Activated CD4-positive, CD25-positive, alpha-beta regulatory T cell treated with anti-CD3 and anti-CD28 coated beads, Interleukin-2, amount 50 U/mL, for 24 hours (primary cell): ENCODE measurements at regions not wholly inside any gene's neighbourhood (a gene's known extent, or its start where the extent isn't known, plus 50 kb on each side); places are given as distances from the start of the nearest gene placed in this dataset.
"Not testable (repeated sequence)": the region's sequence is repeated elsewhere in the genome, so short reads cannot be mapped to it uniquely, and the experiment has no call there.

Source experiments
- ATAC-seq, 2 donors: fragments of 150-1000 bp; cut with Tn5 transposase; one replicate each; pipeline ENCODE4 v1.10.0; 2021; ENCODE audit warnings: mild to moderate bottlenecking in 1 of 2, moderate library complexity in 1 of 2

DNA sequence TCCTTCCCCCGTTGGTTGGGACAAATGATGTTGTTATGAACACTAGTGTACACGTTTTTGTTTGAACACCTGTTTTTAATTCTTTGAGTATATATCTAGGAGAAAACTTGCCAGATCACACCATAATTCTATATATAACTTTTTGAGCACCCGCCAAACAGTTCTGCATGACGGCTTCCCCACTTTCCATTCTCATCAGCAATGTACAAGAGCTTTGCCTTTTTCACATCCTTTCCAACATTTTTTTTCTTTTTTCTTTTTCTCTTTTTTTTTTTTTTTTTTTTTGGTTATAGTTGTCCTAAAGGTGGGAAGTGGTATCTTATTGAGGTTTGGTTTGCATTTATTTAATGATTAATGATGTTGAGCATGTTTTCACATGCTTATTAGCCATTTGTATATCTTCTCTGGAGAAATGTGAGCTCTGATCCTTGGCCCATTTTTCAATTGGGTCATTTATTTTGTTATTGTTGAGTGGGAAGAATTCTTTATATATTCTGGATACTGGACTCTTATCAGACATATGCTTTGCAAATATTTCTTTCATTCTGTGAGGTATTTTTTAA is 86.9 kb upstream of the ZC3H15 start:
- no peak for ATAC-seq

DNA sequence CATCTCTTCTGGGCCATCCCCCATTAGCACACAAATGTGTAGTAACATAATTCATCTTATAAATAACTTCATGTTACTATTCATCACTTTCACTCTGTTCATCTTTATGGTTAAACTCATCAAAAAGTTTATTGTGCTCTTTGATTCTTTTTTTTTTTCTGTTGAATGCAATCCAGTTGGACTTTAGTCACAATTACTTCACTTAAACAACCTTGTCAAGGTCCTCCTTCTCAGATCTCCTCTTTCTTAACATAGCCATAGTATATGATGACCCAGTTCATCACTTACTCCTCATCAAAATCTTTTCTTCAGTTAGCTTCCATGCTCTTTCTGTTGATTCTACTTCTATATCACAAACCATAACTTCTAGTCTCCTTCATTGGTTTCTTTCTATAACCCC is 80.2 kb upstream of the ZC3H15 start:
- ATAC-seq, result no peak

DNA sequence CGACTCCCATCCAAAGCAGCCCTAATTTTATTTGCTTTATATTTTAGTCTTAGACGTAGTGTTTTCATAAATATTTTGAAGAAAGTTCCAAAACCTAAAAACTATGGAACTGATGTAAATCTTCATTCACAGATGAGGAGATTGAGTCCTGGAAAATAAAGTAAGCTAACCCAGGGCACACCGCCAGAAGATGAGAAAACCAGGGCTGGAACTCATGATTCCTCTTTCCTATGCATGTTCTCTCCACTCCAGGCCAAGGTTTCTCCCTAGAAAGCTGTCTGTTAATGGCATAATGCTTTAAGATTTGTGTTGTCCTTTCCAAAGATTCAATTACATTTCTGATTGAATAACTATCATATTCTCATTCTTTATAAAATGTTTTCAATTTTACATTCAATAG is 78.4 kb upstream of the ZC3H15 start:
- ATAC-seq, result no peak

DNA sequence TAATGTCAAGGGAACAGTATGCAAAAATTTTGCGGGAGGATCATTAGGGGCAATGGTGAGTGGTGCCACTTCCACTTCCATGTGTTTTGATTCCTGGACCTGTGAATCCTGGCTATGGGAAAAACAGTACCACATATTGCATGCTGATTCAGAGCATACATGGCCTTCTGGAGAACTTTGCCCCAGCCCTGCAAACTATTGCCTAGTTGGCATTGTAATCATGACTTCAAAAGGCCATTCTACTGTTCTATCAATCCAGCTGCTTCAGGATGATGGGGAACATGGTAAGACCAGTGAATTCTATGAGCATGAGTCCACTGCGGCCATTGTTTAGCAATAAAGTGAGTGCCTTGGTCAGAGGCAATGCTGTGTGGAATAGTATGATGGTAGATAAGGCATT is 75.3 kb upstream of the ZC3H15 start:
- ATAC-seq, result no peak

DNA sequence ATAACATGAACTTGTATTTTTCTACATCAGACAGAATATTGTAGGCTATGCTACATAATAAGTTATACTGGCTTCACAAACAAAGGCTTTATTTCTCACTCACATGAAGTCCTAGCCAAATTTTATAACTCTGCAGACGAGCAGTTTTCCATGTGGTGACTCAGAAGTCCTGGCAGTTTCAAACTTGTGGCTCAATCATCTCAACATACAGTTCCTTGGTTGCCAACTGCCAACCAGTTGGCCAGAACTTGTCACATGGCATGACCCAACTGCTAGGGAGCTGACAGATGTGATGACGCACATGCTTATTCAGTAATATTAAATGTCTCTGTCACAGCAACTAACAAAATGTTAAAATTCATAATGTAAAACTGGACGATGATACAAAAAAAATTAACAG is 63.8 kb upstream of the ZC3H15 start:
- ATAC-seq, result no peak

DNA sequence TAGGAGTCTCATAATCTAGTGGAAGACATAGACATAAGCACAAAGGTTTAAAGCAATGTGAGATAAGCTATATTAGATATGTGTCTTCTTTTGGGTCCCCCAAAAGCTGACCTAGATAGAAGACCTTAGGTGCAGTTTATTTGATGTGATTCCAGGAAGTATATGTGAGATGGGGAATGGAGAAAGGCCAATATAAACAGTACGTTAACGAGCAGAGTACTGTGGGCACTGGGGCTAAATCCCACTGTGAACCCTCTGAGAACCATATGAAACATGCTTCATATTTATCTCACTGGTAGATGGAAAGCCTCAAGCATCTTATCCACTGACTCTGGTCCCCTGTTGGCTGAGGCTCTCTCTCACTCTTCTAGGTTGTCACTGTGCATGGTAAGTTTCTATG is 62.6 kb upstream of the ZC3H15 start:
- ATAC-seq, result no peak

DNA sequence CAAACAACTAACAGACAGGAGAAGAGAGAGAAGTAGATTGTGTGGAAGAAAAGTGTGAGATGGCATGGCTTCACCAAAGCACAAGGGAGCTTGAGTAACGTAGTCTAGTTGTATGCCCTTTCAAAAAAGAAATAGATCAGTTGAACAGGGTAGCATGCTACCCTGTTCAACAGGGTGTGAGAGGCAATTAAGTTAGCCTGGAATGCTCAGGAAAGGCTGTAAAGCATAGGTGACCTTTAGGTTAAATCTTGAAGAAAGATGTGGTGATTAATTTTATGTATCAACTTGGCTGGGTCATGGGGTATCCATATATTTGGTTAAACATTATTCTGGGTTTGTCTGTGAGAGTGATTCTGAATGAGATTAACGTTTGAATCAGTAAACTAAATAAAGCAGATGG is 61.8 kb upstream of the ZC3H15 start:
- no peak for ATAC-seq

DNA sequence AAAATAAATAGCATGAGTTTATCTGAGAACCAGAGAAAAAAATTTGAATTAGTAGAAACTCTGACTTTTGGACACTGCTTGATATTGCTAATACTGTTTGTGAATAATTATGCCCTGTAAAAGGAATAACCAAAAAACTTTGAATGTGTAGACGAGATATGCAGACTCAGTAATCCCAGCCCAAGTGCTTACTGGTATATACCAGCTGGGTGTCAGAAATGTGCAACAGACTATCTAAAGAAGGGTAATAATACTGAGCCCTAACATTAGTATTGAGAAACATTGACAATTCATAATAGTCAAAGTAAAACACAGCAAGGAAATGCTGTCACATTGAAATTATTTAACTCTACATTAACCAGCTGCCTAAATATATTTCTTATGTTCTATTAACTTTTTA is 60.5 kb upstream of the ZC3H15 start:
- ATAC-seq, result no peak

DNA sequence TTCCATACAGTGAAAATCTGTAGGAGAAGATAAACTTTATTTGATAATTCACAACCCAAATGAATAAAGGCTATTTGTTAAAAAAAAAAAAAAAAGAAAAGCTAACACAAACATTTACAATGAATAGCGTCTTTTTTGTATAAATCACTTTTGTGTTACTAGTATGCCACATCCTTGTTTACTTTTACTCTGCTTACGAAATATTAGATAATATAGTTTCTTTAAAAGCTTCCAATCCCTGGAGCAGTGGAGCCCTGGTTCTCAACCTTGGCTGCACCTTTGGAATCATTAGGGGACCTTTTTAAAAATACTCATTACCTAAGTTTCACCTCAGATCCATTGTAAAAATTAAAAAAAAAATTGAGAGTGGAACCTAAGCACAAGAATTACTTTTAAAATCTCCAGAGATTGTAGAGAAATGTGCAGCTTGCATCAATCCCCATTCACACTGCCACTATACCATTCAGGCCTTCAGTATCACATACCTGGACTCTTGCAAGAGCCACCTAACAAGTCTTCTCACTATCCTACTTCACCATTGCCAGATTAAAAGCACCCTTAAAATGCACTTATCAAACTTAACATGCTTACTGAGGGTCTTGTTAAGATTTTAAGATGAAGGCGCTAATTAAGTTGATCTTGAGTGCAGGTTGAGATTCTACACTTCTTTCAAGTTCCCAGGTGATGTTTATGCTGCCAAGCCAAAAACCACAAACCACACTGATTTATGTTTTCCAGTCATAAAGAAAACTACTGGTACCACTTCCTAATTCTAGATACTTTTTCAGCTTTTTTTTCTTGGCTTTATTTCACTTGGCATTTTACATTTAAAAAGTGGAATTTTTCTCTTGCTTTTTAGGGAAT is 59.7 kb upstream of the ZC3H15 start:
- peak in 1 of 2 donors; percentile 36 for ATAC-seq

DNA sequence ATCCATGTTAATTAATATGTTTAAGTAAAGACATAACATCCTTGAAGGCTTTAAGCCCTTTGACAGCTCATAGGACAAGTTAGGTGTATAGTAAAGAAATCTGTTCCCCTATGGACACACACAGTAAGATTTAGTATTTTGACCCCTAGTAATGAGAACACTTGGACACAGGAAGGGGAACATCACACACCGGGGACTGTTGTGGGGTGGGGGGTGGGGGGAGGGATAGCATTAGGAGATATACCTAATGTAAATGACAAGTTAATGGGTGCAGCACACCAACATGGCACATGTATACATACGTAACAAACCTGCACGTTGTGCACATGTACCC is 59.1 kb upstream of the ZC3H15 start:
- not testable (repeated sequence) for ATAC-seq

DNA sequence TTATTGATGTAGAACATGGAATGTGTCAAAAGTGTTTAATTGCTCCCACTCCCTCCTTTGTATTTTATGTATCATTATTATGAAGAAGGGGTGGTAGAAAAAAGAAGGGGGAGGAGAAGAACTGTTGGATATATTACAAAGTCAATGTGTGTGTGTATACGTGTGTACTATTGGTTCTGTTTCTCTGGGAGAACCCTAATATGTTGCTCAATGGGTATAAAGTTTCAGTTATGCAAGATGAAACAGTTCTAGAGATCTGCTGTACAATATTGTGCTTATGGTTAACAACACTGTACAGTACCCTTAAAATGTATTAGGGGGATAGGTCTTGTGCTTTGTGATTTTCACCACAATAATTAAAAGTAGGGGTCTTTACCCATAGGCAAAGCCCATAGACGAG is 58.1 kb upstream of the ZC3H15 start:
- no peak for ATAC-seq

DNA sequence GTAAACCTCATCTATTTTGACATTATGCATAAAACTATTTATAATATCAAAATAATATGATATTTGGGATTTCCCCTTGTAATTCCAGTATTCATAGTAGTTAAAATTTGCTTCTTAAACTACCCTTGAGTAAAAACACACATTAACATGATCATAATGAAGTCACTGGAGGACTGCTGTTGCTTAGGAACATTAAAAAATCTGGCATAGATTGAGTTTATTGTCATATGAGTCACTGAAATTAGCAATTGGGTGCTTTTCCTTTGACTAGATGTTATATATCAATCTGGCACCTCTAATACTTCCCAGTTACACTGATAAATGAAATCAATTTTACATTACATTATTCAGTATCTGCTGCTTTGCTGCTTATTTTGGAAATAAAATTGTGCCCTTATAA is 57.0 kb upstream of the ZC3H15 start:
- peak; percentile 23 to 27 for ATAC-seq

DNA sequence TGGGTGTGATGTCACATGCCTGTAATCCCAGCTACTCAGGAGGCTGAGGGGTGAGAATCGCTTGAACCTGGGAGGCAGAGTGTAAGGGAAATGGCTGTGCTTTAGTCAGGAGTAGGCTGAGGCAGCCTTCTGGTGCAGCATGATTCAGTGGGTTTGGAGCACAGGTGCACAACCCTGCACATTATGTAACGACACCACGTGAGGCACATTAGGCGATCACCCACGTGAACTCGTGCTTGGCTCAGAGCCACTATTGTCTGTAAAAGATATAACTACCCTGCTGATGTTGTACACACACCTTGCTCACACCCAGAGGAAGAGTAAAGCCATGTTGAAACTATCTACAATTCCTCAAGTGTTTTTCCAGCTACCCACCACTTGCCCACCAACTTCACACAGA is 54.8 kb upstream of the ZC3H15 start:
- ATAC-seq, result no peak

DNA sequence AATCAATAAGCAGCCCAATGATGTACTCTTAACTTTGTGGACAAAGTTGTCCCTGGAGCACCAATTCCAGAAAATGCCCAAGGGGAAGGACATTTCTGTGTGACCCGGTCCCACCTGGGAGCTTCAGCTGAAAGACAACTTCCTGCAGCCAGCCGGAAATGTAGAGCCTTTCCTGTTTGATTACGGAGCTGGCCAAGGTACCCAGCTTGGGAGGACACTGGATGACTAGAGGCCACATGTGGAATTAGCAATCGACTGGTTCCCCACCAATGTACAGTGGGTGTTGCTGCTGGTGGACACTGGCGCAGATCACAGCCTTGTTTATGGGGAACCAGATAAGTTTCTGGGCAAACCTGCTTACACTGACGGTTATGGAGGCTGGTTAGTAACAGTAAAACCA is 53.0 kb upstream of the ZC3H15 start:
- ATAC-seq, result no peak

DNA sequence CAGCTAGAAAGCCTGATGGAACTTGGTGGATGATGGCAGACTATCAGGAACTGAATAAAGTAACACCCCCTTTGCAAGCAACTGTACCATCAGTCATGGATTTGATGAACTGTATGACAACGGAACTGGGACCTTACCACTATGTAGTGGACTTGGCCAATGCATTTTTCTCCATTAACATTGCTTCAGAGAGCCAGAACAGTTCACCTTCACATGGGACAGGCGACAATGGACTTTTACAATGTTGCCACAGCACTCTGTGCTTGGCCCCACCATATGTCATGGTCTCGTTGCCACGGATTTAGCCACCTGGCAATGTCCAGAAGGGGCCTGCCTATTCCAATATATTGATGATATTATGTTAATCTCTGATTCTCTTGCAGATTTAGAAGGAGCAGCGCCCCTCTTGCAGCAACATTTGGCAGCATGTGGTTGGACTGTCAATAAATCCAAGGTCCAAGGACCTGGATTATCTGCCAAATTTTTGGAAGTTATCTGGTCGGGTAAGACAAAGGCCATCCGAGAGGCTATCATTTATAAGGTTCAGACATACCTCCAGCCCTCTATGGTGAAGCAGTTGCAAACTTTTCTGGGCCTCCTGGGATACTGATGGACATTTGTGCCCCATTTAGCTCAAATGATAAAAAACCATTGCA is 52.2 kb upstream of the ZC3H15 start:
- ATAC-seq, result no peak
